ENCODE measurements at regions not wholly inside any gene's neighbourhood (a gene's known extent, or its start where the extent isn't known, plus 50 kb on each side); places are given as distances from the start of the nearest gene placed in this dataset.

DNA sequence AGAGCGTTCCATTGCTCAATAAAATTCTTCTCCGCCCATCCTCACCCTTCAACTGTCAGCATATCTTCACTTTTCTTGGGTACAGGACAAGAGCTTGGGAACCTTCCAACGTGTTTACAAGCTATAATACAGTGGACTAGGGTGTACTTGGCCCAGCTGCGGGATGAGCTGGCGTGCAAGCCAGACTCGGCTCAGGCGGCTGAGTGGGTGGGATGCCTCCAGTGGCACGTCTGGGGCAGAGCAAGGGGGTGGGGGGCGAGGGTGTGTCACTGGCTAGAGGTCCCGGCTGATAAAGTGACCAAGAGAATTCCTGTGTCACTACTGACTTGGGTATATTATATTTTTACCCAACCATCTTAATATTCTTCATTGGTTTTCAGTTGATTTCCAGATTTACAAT lies 179.7 kb downstream of the EVA1A start:
- no peak for DNase-seq (ENCODE audit: low read depth)

DNA sequence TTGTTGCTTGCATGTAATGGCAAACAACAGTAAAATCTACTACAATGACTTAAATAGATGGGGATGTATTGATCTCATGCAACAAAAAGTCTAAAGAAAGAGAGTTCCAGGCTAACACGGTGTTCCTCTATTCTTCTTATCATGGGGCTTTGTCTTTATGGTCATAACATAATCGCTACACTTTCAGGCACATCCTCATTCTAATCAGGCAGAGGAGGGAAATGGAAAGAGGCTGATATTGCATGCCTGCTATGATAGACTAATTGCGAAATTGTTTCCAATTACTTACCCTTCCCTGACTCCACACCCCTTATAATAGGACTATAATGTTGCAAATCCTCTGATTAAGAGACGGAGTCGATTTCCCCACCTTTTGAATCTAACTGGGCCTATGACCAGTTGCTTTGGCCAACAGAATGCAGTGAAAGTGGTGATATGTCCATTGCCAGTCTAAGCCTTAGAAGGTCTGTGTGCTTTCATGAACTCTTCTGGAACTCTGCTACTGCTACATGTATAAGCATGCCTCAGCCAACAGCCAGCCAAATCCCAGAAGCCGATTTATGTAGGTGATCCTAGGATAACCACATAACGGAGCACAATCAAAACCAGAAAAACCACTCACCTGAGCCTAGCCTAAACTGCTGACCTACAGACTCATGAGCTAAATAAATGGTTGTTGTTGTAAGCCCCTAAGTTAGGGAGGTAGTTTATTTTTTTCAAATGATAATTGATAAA lies 180.3 kb upstream of the TACR1 start:
- DNase-seq (ENCODE audit: low read depth) = no peak

DNA sequence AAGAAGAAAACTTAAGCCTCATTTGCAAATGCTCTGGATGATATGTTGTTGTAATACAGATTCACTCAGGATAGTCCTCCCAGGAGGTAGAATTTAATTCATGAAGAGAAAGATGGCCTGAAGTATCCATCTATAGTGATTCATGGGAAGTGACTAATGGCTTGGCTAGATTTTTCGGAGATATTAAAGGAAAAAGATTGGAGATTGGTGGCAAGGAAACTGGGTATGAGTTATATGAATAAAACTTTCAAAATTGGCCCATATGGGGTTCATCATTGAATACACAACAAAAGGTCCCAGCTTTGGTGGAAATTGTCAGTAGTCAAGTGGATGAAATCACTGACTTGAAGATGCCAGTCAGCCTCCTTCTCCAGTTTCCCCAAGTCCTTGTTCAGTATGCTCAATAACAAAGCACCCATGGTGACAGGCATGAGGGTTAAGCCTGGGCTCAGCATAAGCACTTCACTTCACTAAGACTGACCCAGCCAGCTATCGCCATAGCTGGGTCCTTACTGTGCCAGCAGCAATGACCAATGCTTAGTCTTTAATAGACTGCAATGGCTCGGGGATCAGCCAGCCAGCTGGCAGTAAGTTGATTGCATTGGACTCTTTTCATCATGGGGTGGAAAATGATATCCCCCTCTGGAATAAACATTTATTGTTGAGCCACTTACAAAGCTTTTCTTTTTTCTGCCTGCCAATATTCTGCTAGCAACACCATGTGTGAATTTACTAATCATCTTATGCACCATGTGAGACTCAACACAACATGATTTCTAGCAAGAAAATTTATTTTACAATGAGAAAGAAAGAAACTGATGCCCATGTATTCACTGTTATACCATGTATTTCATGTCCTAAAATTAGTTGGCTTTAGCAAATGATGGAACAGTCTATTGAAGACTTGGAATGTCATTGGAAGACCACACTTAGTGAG lies 176.6 kb upstream of the TACR1 start:
- peak; percentile 2 for DNase-seq (ENCODE audit: low read depth)

DNA sequence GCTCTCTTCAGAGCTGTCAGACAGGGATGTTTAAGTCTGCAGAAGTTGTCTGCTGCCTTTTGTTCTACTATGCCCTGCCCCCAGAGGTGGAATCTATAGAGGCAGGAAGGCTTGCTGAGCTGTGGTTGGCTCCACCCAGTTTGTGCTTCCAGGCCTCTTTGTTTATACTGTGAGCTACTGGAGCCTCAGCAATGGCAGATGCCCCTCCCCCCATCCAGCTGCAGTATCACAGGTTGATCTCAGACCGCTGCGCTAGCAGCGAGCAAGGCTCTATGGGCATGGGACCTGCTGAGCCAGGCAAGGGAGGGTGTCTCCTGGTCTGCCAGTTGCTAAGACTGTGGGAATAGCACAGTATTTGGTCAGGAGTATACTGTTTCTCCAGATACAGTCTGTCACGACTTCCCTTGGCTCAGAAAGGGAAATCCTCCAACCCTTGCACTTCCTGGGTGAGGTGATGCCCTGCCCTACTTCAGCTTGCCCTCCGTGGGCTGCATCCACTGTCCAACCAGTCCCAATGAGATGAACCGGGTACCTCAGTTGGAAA lies 175.2 kb upstream of the TACR1 start:
- DNase-seq (ENCODE audit: low read depth) = peak; percentile 22

DNA sequence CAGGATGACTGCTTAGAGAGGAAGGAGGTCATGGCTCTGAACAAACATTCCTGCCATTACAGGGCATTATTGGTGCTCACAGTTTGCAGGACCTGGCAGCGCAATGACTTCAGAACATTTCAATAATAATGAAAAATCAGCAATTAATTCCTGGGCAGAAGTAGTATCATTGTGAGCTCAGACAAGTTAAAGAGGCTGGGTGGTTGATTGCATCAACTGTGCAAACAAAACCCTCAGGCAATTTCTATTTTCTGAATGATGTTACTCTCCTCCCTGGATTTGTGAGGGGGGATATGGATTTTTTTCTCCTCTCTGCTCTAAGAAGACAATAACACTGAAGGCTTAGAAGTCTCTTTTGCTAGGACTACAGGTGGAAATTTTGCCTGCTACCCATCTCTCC lies 168.1 kb upstream of the TACR1 start:
- DNase-seq (ENCODE audit: low read depth) = no peak

DNA sequence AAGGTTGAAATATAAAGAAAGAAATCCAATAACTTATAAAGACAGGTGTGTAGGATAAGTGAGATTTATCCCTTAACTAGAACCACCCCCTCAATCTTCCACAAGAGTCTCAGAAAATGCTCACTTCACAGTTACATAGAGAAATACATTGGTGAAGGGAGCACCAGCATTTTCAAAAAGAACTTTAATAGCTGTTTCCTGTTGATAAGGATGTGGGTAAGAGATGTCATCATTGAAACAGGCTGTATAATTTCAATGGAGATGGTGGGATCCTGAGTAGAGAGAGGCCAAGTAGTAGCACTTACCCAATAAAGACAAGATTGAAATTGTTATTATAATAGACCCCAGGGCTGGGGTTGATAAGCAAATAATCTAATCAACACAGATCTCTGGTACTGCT lies 162.2 kb upstream of the TACR1 start:
- DNase-seq (ENCODE audit: low read depth) = no peak

DNA sequence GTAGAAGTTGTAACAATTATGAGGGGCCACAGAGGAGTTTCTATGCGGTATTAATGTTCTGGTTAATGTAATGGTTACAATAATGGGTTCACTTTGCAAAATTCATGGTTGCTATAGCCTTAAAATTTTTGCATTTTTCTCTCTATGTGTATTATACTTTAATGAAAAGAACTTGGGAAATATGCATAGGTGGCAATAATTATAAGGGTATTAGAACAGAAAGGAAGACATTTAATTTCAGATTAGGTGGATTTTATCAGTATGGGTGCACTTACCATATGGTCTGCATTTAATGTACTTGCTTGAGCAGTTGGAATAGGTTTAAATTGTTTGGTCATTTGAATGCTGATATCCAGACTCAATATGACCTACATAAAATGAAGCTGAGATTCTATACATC lies 161.6 kb upstream of the TACR1 start:
- no peak for DNase-seq (ENCODE audit: low read depth)

DNA sequence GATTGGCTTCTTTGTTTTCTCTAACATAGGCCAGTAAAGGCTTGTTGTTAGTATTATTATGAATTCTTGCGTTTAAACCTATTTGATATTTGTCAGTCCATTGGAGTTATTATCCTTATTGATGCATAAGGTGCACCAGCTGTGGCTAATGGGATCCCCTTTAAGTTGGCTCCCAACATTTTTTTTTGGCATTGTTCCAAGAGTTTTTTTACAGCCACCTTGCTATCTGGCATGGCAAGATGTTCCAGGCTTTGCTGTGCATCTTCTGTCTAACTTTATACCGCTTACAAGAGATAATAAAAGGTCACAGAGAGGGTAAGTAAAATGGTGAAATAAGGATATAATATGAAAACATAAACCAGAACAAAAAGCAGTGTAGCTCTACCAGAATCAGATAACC lies 157.5 kb upstream of the TACR1 start:
- no peak for DNase-seq (ENCODE audit: low read depth)

DNA sequence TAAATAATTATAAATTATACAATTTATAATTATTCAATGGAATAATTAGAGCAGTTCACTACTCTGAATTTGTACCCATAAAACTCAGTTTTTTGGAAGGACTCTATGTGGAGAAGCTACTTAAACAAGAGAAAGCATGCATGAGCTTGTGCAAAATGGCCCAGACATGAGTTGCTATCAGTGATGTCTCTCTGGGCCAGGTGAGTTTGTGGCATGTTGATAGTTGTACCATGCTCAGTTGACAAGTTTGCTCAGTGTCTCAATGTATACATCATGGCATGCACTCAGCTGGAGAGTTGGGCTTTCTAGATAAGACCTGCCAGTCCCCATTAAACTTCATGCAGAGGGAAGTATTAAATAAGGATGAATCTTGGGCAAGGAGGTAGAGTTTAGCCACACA lies 153.8 kb upstream of the TACR1 start:
- no peak for DNase-seq (ENCODE audit: low read depth)

DNA sequence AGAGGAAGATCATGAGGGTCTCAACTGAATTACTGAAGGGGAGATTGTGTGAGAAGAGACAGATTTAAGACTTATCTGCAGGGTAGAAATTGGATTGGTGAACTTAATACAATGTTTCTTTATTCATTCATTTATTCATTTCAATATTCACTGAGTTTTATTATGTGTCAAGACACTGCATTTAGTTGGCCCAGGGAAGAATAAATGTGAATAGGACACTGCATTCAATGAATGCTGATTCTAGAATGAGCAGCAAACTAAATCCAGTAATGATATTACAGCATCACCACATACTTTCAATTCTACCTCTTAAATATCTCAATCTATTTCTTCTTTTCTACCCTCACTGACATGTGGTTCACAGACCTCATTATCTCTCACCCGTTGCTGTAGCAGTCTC lies 149.0 kb upstream of the TACR1 start:
- no peak for DNase-seq (ENCODE audit: low read depth)

DNA sequence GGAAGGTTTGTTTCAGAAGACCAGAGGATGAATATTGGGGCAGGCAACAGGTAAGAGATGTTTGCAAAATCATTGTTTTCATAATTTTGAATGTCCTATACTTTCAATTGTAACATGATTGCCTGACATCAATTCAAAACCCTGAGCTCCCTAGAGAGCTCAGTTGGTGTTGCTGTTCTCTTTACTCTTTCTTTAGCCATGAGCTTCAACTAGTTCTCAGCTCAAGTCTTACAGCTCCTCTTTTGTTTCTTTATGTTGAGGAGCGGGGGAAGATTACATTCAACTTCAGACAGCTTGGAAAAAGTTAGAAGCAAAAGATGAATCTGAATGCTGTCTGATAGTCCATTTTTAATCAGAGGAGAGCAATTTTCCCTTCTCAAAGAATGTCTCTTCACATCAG lies 144.8 kb upstream of the TACR1 start:
- DNase-seq (ENCODE audit: low read depth) = no peak

DNA sequence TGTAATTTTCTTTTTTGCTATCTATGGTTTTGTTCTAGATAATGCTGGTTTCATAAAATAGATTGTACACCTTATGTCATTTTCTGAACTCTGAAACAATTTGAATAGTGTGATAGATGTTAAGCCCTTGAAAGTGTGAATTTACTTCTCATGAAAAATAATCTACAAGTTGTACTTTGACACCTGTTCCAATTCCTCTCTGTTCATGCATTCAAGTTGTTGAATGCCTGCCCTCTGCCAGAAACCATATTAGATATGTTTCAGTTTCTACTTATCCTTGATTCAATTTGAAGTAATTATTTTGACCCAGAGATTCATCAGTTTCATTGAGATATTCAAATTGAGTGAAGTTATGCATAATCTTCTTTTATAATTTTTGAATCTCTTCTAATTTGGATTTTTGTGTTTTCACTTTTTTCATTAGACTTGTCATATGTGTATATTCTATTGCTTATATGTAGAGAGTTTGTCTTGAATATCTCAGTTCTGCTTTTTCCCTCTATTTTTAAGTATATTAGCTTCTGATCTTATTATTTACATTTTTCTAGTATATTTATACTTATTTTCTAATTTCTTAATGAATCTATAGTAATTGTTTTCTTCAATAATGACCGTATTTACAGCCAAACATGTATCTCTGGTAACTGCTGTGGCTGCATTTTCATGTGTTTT lies 143.3 kb upstream of the TACR1 start:
- no peak for DNase-seq (ENCODE audit: low read depth)

DNA sequence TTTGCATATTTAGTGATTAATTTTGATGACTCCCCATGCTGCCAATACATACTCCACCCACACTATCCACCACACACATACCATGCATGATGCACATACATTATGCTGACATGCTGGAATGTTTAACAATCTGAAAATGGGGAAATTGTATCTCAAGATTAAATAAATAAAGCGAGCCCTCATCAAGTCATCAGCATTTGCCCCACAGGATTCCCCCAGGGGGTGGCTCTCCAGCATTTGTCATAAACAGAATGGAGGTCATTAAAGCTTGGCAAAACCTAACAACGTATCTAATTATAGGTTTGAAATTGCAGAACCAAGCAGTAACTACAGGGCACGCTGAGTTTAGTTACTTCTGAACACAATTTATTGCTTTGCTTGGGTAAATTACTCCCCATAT lies 141.2 kb upstream of the TACR1 start:
- no peak for DNase-seq (ENCODE audit: low read depth)

DNA sequence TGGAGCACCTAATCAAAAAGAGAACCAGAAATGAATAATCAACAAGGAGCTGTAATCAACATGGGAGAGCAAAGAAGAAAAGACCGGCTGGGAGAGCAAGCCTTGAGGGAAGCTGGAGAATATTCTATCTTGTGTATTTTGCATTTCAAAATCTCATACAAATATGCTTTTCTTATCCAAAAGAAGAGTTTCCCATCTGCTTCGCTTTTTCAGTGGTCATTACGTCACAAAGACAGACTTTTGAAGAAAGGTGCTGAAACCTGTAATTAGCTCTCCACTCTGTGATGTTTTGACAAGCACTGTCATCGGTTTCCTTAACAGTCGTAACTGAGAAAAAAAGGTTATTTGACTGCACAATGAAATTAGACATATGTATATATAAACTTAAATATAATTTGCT lies 139.1 kb upstream of the TACR1 start:
- no peak for DNase-seq (ENCODE audit: low read depth)

DNA sequence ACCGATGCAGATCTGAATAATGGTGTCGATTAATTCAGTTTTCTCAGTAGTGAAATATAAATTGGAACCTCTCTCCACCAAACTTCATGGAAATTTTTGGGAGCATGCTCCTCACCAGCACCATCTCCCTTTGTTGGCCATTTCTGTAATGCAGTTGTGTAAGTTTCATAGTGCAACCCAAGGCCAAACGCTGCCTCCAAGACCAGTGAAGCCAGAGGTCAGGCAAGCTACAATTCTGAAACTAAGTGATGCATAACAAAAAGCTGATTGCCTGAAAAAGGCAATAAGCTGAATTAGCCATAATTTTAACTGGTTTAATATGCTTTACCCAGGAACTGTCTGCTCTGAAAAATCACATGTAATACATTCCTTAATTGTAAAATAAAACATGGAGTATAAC lies 138.3 kb upstream of the TACR1 start:
- DNase-seq (ENCODE audit: low read depth) = no peak

DNA sequence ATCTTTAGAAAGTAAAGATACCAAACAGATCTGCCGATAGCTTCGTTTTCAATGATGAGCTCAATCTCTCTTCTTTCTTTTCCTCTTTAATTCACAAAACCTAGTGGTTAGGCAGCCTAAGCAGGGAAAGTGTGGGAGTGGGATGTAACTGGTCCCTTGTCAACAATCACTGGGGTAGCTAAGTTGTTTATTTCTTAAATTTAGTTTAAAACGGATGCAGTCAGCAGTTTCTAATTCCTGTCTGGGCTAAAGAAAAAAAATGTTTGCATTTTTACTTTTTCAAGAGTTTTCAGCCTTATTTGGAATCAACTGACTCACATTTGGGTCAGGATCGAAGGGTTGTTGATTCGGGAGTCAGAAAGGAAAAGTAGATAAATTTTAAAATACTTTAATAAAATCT lies 137.7 kb upstream of the TACR1 start:
- no peak for DNase-seq (ENCODE audit: low read depth)

DNA sequence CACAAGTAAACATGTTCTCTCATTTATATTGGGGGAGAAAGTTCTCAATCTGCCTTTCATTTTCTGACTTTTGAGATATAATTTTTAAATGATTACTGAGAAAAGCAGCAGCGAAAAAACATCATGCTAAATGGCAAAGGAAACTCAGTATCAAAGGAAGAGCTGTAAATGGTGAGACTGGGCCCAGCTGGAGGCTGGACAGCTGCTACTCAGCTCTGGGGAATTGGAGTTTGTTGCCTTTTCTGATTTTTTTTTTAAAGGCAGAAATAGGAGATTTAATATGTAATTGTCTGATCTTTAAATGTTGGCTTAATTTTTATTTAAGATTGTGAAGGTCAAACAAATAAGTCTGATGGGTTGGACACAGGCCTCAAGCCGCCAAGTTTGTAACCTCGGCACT lies 137.1 kb upstream of the TACR1 start:
- no peak for DNase-seq (ENCODE audit: low read depth)

DNA sequence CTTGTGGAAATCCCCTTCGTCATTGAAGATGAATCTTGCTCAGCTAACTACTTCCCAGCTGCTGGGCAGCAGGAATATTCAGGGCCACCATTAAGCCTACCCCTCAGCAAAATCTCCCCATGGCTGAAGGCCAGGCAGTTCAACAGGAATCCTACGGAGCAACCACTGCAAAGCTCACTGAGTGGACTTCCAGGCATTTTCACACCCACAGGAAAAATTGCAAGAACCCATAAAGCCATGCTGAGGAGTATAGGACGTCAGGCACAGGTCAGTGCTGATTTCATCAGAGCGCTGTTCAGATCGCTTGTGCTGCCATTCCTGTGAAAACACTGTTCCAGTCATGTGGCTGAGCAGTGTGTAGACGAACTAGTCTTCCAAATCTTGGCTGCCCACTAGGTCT lies 134.8 kb upstream of the TACR1 start:
- DNase-seq (ENCODE audit: low read depth) = no peak

DNA sequence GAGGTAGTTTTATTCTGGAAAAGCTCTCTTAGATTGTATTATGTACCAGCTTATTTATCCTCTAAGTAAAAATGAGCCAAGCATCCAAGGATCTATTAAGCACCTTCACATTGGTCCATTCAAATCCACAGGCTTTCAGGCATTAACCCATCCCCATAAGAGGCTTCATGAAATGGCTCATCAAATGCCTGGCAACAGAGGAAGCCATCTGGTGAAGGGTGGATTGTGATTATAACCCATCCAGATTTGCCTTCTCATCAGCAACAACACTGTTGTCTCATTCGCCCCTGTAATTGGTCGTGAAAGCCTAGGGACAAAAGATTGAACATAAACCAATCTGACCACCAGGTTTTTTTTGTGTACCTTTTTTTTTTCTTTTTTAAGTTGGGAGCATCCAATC lies 134.3 kb upstream of the TACR1 start:
- no peak for DNase-seq (ENCODE audit: low read depth)

DNA sequence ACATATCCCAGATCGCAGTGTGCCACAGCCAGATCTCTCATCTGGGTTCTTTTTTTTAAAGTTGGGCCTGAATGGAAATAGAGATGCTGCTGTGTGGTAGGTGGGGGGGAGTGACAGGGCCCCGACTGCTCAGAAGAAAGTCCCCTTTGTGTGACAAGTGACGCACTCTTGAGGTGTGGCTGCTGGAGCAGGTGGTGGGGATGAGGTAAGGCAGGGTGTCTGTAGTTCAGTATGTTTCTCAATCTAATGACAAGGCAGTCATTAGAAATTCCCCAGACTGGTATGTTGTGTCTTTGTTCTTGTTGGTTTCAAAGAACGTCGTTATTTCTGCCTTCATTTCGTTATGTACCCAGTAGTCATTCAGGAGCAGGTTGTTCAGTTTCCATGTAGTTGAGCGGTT lies 128.8 kb upstream of the TACR1 start:
- no peak for DNase-seq (ENCODE audit: low read depth)

DNA sequence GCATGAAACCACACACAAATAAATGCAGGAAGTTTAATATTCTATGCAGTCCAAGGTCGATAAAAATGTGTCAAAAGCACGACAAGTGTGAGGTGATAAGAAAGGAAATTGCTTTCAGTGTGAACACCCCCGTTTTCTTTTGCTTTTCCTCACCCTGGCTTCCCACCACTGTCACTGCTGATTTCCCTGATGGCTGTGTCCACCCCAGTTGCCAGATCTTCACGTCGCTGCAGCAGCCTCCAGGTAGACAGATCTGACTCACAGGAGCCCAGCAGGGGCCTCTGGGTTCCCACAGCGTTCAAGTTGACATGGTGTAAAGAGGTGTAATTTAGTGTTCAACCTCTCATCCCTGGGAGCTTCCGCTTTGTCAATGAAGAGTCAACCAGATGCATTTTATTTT lies 128.0 kb upstream of the TACR1 start:
- DNase-seq (ENCODE audit: low read depth) = no peak

DNA sequence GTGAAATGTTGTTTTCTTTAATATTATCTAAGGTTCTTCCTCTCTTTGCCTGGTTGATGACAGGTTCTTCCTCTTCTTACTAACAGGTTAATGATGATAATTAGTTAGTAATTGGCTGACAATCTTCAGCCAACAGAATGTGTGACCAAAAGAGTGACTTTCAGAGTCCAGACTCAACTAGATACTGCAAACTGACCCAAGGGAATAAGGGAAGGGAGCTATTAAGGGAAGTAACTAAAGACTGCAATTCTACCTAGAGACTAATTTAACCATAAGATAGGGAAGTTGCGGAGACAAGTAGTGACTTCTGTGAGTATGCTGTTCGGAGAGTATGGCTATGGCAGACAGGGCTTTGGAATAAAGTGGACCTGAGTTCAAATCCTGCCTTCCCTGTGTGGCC lies 127.3 kb upstream of the TACR1 start:
- DNase-seq (ENCODE audit: low read depth) = no peak

DNA sequence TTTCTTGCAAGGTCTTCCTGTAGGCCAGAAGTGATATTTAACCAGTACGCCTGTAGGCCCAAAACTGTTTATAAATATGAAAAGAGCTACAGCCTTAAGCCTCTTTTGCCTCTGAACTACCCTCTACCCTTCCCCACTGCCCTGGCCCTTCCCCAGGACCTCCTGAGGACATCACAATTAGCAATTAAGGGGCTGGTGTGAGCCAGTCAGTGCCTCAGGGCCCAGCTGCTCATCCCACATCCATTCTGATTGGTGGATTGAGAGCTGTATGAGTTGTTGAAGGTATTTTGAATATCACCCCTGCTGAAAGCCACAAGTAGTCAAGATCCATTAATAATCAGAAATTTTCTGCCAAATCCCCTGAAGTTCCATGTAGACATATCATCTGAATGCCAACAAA lies 126.3 kb upstream of the TACR1 start:
- no peak for DNase-seq (ENCODE audit: low read depth)

All from non-pigmented ciliary epithelial cell (primary cell).